OCI-LY7 (cell line): ENCODE measurements at regions not wholly inside any gene's neighbourhood (a gene's known extent, or its start where the extent isn't known, plus 50 kb on each side); places are given as distances from the start of the nearest gene placed in this dataset.

Experiments
- EZH2phosphoT487 ChIP-seq: fragments of 200-600 bp; sonication (generic); IDR thresholded peaks from 2 replicates; pipeline ENCODE4 v1.6.1; 2018; ENCODE audit warnings: low read depth, borderline replicate concordance, mild to moderate bottlenecking, mixed run types, antibody characterized with exemption, low read length, moderate library complexity, mixed read lengths
- TF ChIP-seq, protein P1 (sequence below): fragments of 200-600 bp; sonication (generic); conservative IDR thresholded peaks from 2 replicates; pipeline ENCODE4 v1.5.1; 2014; ENCODE audit warnings: mild to moderate bottlenecking, antibody characterized with exemption, low read length, moderate library complexity, mixed read lengths

DNA sequence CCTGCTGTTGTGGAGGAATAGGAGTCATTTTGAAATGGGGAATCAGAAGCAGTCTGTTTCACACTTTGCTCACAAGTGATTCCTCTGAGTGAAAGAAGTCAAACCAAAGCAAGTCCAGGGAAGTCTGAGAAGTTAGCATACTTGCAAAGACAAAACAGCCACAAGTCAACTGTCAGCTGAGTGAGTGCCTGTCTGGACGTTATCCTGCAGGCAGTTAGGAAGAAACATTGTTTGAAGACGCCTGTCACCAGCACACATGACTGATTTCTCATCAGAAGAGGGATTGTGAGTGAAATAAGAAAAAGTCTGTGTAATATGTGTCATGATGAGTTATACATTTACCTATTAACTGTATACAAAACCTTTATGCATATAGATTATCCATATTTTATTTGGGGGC lies 153.5 kb downstream of the KCNRG start:
- no peak for TF ChIP-seq EZH2phosphoT487
- TF ChIP-seq, protein P1, sequence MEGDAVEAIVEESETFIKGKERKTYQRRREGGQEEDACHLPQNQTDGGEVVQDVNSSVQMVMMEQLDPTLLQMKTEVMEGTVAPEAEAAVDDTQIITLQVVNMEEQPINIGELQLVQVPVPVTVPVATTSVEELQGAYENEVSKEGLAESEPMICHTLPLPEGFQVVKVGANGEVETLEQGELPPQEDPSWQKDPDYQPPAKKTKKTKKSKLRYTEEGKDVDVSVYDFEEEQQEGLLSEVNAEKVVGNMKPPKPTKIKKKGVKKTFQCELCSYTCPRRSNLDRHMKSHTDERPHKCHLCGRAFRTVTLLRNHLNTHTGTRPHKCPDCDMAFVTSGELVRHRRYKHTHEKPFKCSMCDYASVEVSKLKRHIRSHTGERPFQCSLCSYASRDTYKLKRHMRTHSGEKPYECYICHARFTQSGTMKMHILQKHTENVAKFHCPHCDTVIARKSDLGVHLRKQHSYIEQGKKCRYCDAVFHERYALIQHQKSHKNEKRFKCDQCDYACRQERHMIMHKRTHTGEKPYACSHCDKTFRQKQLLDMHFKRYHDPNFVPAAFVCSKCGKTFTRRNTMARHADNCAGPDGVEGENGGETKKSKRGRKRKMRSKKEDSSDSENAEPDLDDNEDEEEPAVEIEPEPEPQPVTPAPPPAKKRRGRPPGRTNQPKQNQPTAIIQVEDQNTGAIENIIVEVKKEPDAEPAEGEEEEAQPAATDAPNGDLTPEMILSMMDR, result no peak
